Liver (tissue), 3 donors: ENCODE measurements at regions not wholly inside any gene's neighbourhood (a gene's known extent, or its start where the extent isn't known, plus 50 kb on each side); places are given as distances from the start of the nearest gene placed in this dataset.

Source experiments
- EGR1 ChIP-seq, 2 donors: IDR thresholded peaks; 2 replicates each; pipeline ENCODE4 v1.6.1; 2016 to 2018; ENCODE audit warnings: antibody characterized with exemption in 2 of 2, low read depth in 2 of 2
- JUND ChIP-seq, 2 donors: IDR thresholded peaks; 2 replicates each; pipeline ENCODE4 v1.6.1; 2016; ENCODE audit warnings: antibody characterized with exemption in 2 of 2
- TF ChIP-seq, protein P1 (sequence below): fragments of 150-350 bp; IDR thresholded peaks from 2 replicates; pipeline ENCODE4 v1.5.1; 2017; ENCODE audit warnings: improper control_type of control experiment, low read depth, low read length; ENCODE audit not compliant: missing input control
- donor health status: healthy.
- donor health status: healthy.

- TF ChIP-seq EGR1 (IDR thresholded peaks at IDR 0.05; ENCODE audit: low read depth in 2 of 2) = no peak
- TF ChIP-seq JUND (IDR thresholded peaks at IDR 0.05) = no peak
- TF ChIP-seq, protein P1, sequence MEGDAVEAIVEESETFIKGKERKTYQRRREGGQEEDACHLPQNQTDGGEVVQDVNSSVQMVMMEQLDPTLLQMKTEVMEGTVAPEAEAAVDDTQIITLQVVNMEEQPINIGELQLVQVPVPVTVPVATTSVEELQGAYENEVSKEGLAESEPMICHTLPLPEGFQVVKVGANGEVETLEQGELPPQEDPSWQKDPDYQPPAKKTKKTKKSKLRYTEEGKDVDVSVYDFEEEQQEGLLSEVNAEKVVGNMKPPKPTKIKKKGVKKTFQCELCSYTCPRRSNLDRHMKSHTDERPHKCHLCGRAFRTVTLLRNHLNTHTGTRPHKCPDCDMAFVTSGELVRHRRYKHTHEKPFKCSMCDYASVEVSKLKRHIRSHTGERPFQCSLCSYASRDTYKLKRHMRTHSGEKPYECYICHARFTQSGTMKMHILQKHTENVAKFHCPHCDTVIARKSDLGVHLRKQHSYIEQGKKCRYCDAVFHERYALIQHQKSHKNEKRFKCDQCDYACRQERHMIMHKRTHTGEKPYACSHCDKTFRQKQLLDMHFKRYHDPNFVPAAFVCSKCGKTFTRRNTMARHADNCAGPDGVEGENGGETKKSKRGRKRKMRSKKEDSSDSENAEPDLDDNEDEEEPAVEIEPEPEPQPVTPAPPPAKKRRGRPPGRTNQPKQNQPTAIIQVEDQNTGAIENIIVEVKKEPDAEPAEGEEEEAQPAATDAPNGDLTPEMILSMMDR = no peak
Measured at GRCh38 chr2:234680688-234681619, 184.1 kb upstream of the ARL4C start.
